ENCODE measurements at regions not wholly inside any gene's neighbourhood (a gene's known extent, or its start where the extent isn't known, plus 50 kb on each side); places are given as distances from the start of the nearest gene placed in this dataset.

GRCh38 chr4:128686032-128686465, 123.5 kb upstream of the JADE1 start (continued):
- TF ChIP-seq ZNF518B (CRISPR knock-in tag; IDR thresholded peaks at IDR 0.05): no peak
- no peak for TF ChIP-seq ZNF165 (CRISPR knock-in tag; IDR thresholded peaks at IDR 0.05; ENCODE audit: borderline replicate concordance)
- no peak for TF ChIP-seq KHSRP (IDR thresholded peaks at IDR 0.05)
- no peak for TF ChIP-seq ZBTB12 (CRISPR knock-in tag; IDR thresholded peaks at IDR 0.05)
- TF ChIP-seq ZNF507 (tag; conservative IDR thresholded peaks at IDR 0.05): no peak
- 0 out of 2 replicates have a peak, but pooled peaks have one; percentile 39 for TF ChIP-seq ELF4 (CRISPR knock-in tag; IDR thresholded peaks at IDR 0.05)
- no peak for TF ChIP-seq CGGBP1 (CRISPR knock-in tag; IDR thresholded peaks at IDR 0.05)
- no peak for TF ChIP-seq ZNF121 (CRISPR knock-in tag; conservative IDR thresholded peaks at IDR 0.05)
- no peak for TF ChIP-seq THAP12 (CRISPR knock-in tag; IDR thresholded peaks at IDR 0.05)
- no peak for TF ChIP-seq GTF2B (IDR thresholded peaks at IDR 0.05; ENCODE audit: extremely low read depth, insufficient read length)
- peak; percentile 98 for TF ChIP-seq TRIM24 (IDR thresholded peaks at IDR 0.05)
- TF ChIP-seq BCL6 (CRISPR knock-in tag; IDR thresholded peaks at IDR 0.05): no peak
- TF ChIP-seq HMGN3 (IDR thresholded peaks at IDR 0.05; ENCODE audit: borderline replicate concordance, extremely low read depth, insufficient read length, low read depth, low read length): no peak
- peak; percentile 75; the same call in 1 of the 2 replicates for TF ChIP-seq MEF2D (tag; conservative IDR thresholded peaks at IDR 0.05; ENCODE audit: low read depth)
- TF ChIP-seq CEBPB (tag; IDR thresholded peaks at IDR 0.05): peak; percentile 90
- TF ChIP-seq MCM2 (IDR thresholded peaks at IDR 0.05; ENCODE audit: low read depth): no peak
- no peak for TF ChIP-seq FOXK1 (CRISPR knock-in tag; IDR thresholded peaks at IDR 0.05; ENCODE audit: borderline replicate concordance)
- no peak for TF ChIP-seq CCNT2 (IDR thresholded peaks at IDR 0.05; ENCODE audit: borderline replicate concordance, extremely low read depth, insufficient read length, low read depth, low read length)
- TF ChIP-seq ATF1 (CRISPR knock-in tag; IDR thresholded peaks at IDR 0.05): no peak
- TF ChIP-seq ATF1 (tag; IDR thresholded peaks at IDR 0.05): peak; percentile 38; the same call in 1 of the 2 replicates
- TF ChIP-seq SP1 (CRISPR knock-in tag; IDR thresholded peaks at IDR 0.05): peak; percentile 26; the same call in 1 of the 2 replicates
- TF ChIP-seq RBM34 (IDR thresholded peaks at IDR 0.05; ENCODE audit: borderline replicate concordance, insufficient read depth, low read length): no peak
- no peak for TF ChIP-seq C11orf30 (IDR thresholded peaks at IDR 0.05; ENCODE audit: low read depth)
- TF ChIP-seq ZNF41 (CRISPR knock-in tag; conservative IDR thresholded peaks at IDR 0.05): no peak; the same call in 1 of the 2 replicates
